K562 (cell line): ENCODE measurements at regions not wholly inside any gene's neighbourhood (a gene's known extent, or its start where the extent isn't known, plus 50 kb on each side); places are given as distances from the start of the nearest gene placed in this dataset.
A peak's percentile ranks its signal among the peaks of the same experiment; 100 is the strongest.

Experiments
- ATAC-seq: fragments of 200-7000 bp; cut with Tn5 transposase; 3 replicates; pipeline ENCODE4 v1.9.1; 2020; ENCODE audit warnings: moderate library complexity
- BruUV-seq: library from RNA; stranded (reverse); fragments of 400-500 nt; replicated peaks from 2 replicates; lab custom pipeline; 2021; lab: Mats Ljungman, UMichigan
- CTCF ChIA-PET: fragments of 300-600 bp; formaldehyde crosslinking; extraction: SDS; loops from one replicate; lab custom pipeline; 2021; ENCODE audit warnings: low intra/inter-chr PET ratio; lab: Yijun Ruan, JAX
- POLR2A ChIA-PET: fragments of 300-600, 350-650 bp; sonication (Branson Sonifier 250); formaldehyde crosslinking; extraction: SDS; loops from one replicate; lab custom pipeline; 2021; ENCODE audit warnings: antibody characterized with exemption, inconsistent platforms; lab: Yijun Ruan, JAX
- DNase-seq, 4 experiments: peaks; one replicate each; pipeline versions ENCODE4 v3.0.0 to v3.0.0-alpha.2; 2011 to 2018; ENCODE audit warnings: low spot score in 3 of 4, mixed read lengths in 3 of 4; ENCODE audit errors: extremely low read depth in 1 of 4
- FAIRE-seq: peaks from 2 replicates; lab custom pipeline; 2011; peaks lifted over from hg19 to GRCh38; lab: Jason Lieb, UNC
- H2AFZ ChIP-seq: 2 replicates; pipeline ENCODE4 v1.6.0; 2011; ENCODE audit warnings: low read depth, low read length, control low read depth, inconsistent platforms
- H3K27ac ChIP-seq: fragments of 200-600 bp; 3 replicates; pipeline ENCODE4 v1.8.0; 2011; ENCODE audit warnings: low read depth, mild to moderate bottlenecking, control low read depth, inconsistent platforms, low read length, moderate library complexity, mixed read lengths; ENCODE audit errors: extremely low read depth
- H3K27me3 ChIP-seq, 2 experiments: fragments of 300-600 bp in 1 of 2; 2 replicates in 1 of 2; 3 replicates in 1 of 2; pipeline versions ENCODE4 v1.6.0 to v1.8.0; 2011; ENCODE audit warnings: inconsistent platforms in 2 of 2, low read length in 2 of 2, mild to moderate bottlenecking in 1 of 2, mixed read lengths in 1 of 2, moderate library complexity in 1 of 2; ENCODE audit not compliant: control insufficient read depth in 2 of 2, insufficient read depth in 2 of 2
- H3K36me3 ChIP-seq: fragments of 300-600 bp; 3 replicates; pipeline ENCODE4 v1.8.0; 2011; ENCODE audit warnings: mild to moderate bottlenecking, low read length, inconsistent platforms; ENCODE audit not compliant: control insufficient read depth, insufficient read depth
- H3K4me1 ChIP-seq, 2 experiments: fragments of 200-600 bp in 1 of 2; replicated peaks in 1 of 2; 2 replicates in 1 of 2; 3 replicates in 1 of 2; pipeline versions ENCODE4 v1.5.1 to v1.8.0; 2011; ENCODE audit warnings: inconsistent platforms in 2 of 2, low read length in 2 of 2, mild to moderate bottlenecking in 1 of 2, mixed read lengths in 1 of 2, moderate library complexity in 1 of 2; ENCODE audit not compliant: control insufficient read depth in 2 of 2, insufficient read depth in 2 of 2
- H3K4me2 ChIP-seq: 2 replicates; pipeline ENCODE4 v1.6.1; 2011; ENCODE audit warnings: low read length, control low read depth, inconsistent platforms, mixed read lengths; ENCODE audit not compliant: insufficient read depth
- H3K4me3 ChIP-seq: fragments of 200-600 bp; sonication (generic), shearing (Covaris generic); 2 replicates; pipeline ENCODE4 v1.5.1; 2016; ENCODE audit warnings: control low read depth, inconsistent platforms
- H3K79me2 ChIP-seq: fragments of 200-600 bp; 3 replicates; pipeline ENCODE4 v1.8.0; 2011; ENCODE audit warnings: low read length, inconsistent platforms; ENCODE audit not compliant: control insufficient read depth, insufficient read depth
- H3K9ac ChIP-seq, 2 experiments: 2 replicates each; pipeline versions ENCODE4 v1.6.0 to v1.6.1; 2011; ENCODE audit warnings: low read depth in 2 of 2, low read length in 2 of 2, control low read depth in 1 of 2, inconsistent platforms in 1 of 2, mild to moderate bottlenecking in 1 of 2, mixed read lengths in 1 of 2; ENCODE audit not compliant: insufficient read depth in 1 of 2
- H3K9me1 ChIP-seq: one replicate; pipeline ENCODE4 v1.6.0; 2011; ENCODE audit warnings: inconsistent platforms, mild to moderate bottlenecking, low read length, moderate library complexity; ENCODE audit not compliant: control insufficient read depth, insufficient read depth
- H3K9me3 ChIP-seq: replicated peaks from 2 replicates; pipeline ENCODE4 v1.5.1; 2011; ENCODE audit warnings: low read depth, low read length, inconsistent platforms; ENCODE audit not compliant: control insufficient read depth, insufficient read depth
- H4K20me1 ChIP-seq: replicated peaks from 2 replicates; pipeline ENCODE4 v1.6.1; 2011; ENCODE audit warnings: low read length, inconsistent platforms, mixed read lengths; ENCODE audit not compliant: control insufficient read depth, insufficient read depth
- EHMT2 ChIP-seq: fragments of 450-650 bp; IDR thresholded peaks from 2 replicates; pipeline ENCODE4 v1.6.1; 2018; ENCODE audit warnings: antibody characterized with exemption
- FUS ChIP-seq: fragments of 200-400 bp; formaldehyde crosslinking; optimal IDR thresholded peaks from 2 replicates; pipeline ENCODE3; 2017; ENCODE audit warnings: low read depth, low read length
- HOXB6 ChIP-seq: fragments of 250-450 bp; sonication (Bioruptor Pico); IDR thresholded peaks from 2 replicates; pipeline ENCODE4 v1.5.1; 2022; ENCODE audit warnings: mild to moderate bottlenecking, borderline replicate concordance
- IRF1 ChIP-seq: sonication (generic); formaldehyde crosslinking; IDR thresholded peaks from 2 replicates; pipeline ENCODE4 v1.8.0; 2022; ENCODE audit warnings: missing genetic modification reagents, mild to moderate bottlenecking, borderline replicate concordance
- IRF2 ChIP-seq: sonication (generic); formaldehyde crosslinking; IDR thresholded peaks from 2 replicates; pipeline ENCODE4 v1.8.1; 2022; ENCODE audit warnings: mild to moderate bottlenecking, missing genetic modification reagents
- MCM2 ChIP-seq: fragments of 450-650 bp; IDR thresholded peaks from 2 replicates; pipeline ENCODE4 v1.6.1; 2017; ENCODE audit warnings: low read depth, mild to moderate bottlenecking
- NFE2 ChIP-seq: IDR thresholded peaks from 2 replicates; pipeline ENCODE4 v1.6.1; 2014; ENCODE audit warnings: antibody characterized with exemption, low read depth
- RBM39 ChIP-seq: fragments of 200-400 bp; formaldehyde crosslinking; optimal IDR thresholded peaks from 2 replicates; pipeline ENCODE3; 2018; ENCODE audit warnings: low read depth, low read length
- RCOR1 ChIP-seq, 2 experiments: IDR thresholded peaks; 2 replicates each; pipeline ENCODE4 v1.6.1; 2012; ENCODE audit warnings: low read depth in 2 of 2, low read length in 2 of 2, borderline replicate concordance in 1 of 2, improper control_type of control experiment in 1 of 2
- SAFB ChIP-seq: fragments of 200-400 bp; formaldehyde crosslinking; IDR thresholded peaks from 2 replicates; pipeline ENCODE4 v1.6.1; 2017; ENCODE audit warnings: low read depth, low read length, borderline replicate concordance
- THAP7 ChIP-seq: fragments of 250-450 bp; sonication (Bioruptor Pico); IDR thresholded peaks from 2 replicates; pipeline ENCODE4 v1.5.0; 2021
- U2AF2 ChIP-seq: fragments of 200-400 bp; formaldehyde crosslinking; optimal IDR thresholded peaks from 2 replicates; pipeline ENCODE3; 2017; ENCODE audit warnings: low read depth, mild to moderate bottlenecking, low read length
- ZBED1 ChIP-seq: IDR thresholded peaks from 2 replicates; pipeline ENCODE4 v1.6.1; 2014
- ZBTB2 ChIP-seq: fragments of 450-650 bp; IDR thresholded peaks from 2 replicates; pipeline ENCODE4 v1.6.1; 2016; ENCODE audit warnings: antibody characterized with exemption
- ZBTB7A ChIP-seq: IDR thresholded peaks from 2 replicates; pipeline ENCODE4 v1.6.1; 2011; ENCODE audit warnings: low read depth, mild to moderate bottlenecking, low read length, moderate library complexity, borderline replicate concordance; ENCODE audit not compliant: control insufficient read depth
- ZKSCAN3 ChIP-seq: fragments of 250-450 bp; sonication (Bioruptor Pico); IDR thresholded peaks from 2 replicates; pipeline ENCODE4 v1.4.0; 2020
- ZNF143 ChIP-seq: sonication (generic); formaldehyde crosslinking; IDR thresholded peaks from 2 replicates; pipeline ENCODE4 v1.9.0; 2022; ENCODE audit warnings: mild to moderate bottlenecking, missing genetic modification reagents
- ZNF347 ChIP-seq: fragments of 450-650 bp; formaldehyde crosslinking; IDR thresholded peaks from 2 replicates; pipeline ENCODE4 v1.4.0; 2020; ENCODE audit warnings: low read depth, mild to moderate bottlenecking, moderate library complexity
- ZSCAN29 ChIP-seq: fragments of 450-650 bp; IDR thresholded peaks from 2 replicates; pipeline ENCODE4 v1.6.1; 2017
- WGBS: fragments of 100-300 bp; shearing (Covaris generic); methylation state at CpG from one replicate; pipeline ENCODE4 v1.1.6; 2016; ENCODE audit warnings: low coverage, mixed read lengths; ENCODE audit not compliant: insufficient coverage; ENCODE audit errors: missing lambda C conversion rate; 5-methylcytosine and 5-hydroxymethylcytosine counted together
- in situ Hi-C: fragments of 300-500 bp; cut with MboI; formaldehyde crosslinking; loops from 4 replicates; pipeline ENCODE4 v1.15.0; 2018; ENCODE audit warnings: inconsistent platforms, mixed read lengths
- intact Hi-C: fragments of 100-400 bp; cut with micrococcal nuclease; formaldehyde crosslinking; loops from 2 replicates; pipeline ENCODE4 v1.14.2; 2022

GRCh38 chr7:86995052-86995725 is 64.3 kb downstream of the ELAPOR2 start:
- H3K27me3 ChIP-seq = no peaks in the 10 kb centered on the region
- H3K36me3 ChIP-seq = no peaks in the 10 kb centered on the region
- H3K79me2 ChIP-seq = peaks cover 22% of the 10 kb centered on the region; the same call in 2 of the 3 replicates
- 16% methylated on average over 6 of the region's 6 CpGs for WGBS
- CTCF ChIA-PET = no interaction called here
- DNase-seq (no peak), ATAC-seq (peak; percentile 59), FAIRE-seq (no peak)
- no peak overlapping the region for H2AFZ ChIP-seq
- 0 out of 2 replicates have a peak overlapping the region, but pooled peaks have one; percentile 0 for H3K4me2 ChIP-seq
- H3K9me3 ChIP-seq = no peaks in the 10 kb centered on the region
- H3K9me1 ChIP-seq = no peaks in the 10 kb centered on the region
- H3K4me1 ChIP-seq = peaks cover 0 to 5% of the 10 kb centered on the region in 2 experiments; a peak in 2 of 5 replicates
- H3K4me3 ChIP-seq = no peak overlapping the region
- in situ Hi-C loops = no loop called here
- H3K27ac ChIP-seq = no peak overlapping the region
- intact Hi-C loops = no loop called here
- no peaks in the 10 kb centered on the region; the same call in 1 of the 2 replicates for H4K20me1 ChIP-seq
- H3K9ac ChIP-seq = no peak overlapping the region
- POLR2A ChIA-PET = interaction anchor here (0.5 to 2.4 kb wide), 5 partner anchors 9 to 113 kb away, joined by 3 to 16 read pairs (median 3); no protein-coding TSS in a partner anchor
- no TSS peak for BruUV-seq
- TF ChIP-seq THAP7 (CRISPR knock-in tag) (no peak), RBM39 (no peak), HOXB6 (CRISPR knock-in tag) (no peak), NFE2 (no peak), ZNF347 (no peak), RCOR1 (IDR thresholded peaks at IDR 0.05; ENCODE audit: borderline replicate concordance in 1 of 2, low read depth in 2 of 2, low read length in 2 of 2) (peak in 1 of 2 experiments; percentile 30; a peak in 1 of 4 replicates), EHMT2 (no peak), FUS (no peak), ZNF143 (no peak), IRF2 (CRISPR knock-in tag) (no peak), IRF1 (CRISPR knock-in tag) (no peak), SAFB (no peak), MCM2 (no peak), U2AF2 (no peak), ZBED1 (no peak), ZSCAN29 (no peak), ZBTB2 (no peak), ZBTB7A (no peak), ZKSCAN3 (CRISPR knock-in tag) (no peak)
